ENCODE measurements at regions not wholly inside any gene's neighbourhood (a gene's known extent, or its start where the extent isn't known, plus 50 kb on each side); places are given as distances from the start of the nearest gene placed in this dataset.

DNA sequence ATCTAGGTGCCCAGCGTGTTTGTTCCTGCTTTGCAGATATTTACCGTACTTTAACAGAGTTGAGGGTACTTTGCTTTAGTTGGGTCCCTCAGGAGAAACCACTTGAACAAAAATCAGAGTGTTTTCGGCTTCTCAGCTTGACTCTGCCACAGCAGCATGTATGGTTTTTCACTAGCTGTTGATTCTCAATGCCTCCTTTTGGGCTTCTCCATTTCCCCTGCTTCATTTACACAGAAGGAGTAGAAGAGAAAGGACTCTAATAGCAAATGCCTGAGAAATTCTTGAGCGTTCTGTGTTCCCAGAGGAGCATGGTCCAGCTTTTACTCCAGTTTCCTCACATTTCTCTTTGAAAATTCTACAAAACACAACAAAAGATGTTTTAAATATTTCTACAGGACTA, 252.1 kb upstream of the CCDC179 start:
- TF ChIP-seq, protein P1, sequence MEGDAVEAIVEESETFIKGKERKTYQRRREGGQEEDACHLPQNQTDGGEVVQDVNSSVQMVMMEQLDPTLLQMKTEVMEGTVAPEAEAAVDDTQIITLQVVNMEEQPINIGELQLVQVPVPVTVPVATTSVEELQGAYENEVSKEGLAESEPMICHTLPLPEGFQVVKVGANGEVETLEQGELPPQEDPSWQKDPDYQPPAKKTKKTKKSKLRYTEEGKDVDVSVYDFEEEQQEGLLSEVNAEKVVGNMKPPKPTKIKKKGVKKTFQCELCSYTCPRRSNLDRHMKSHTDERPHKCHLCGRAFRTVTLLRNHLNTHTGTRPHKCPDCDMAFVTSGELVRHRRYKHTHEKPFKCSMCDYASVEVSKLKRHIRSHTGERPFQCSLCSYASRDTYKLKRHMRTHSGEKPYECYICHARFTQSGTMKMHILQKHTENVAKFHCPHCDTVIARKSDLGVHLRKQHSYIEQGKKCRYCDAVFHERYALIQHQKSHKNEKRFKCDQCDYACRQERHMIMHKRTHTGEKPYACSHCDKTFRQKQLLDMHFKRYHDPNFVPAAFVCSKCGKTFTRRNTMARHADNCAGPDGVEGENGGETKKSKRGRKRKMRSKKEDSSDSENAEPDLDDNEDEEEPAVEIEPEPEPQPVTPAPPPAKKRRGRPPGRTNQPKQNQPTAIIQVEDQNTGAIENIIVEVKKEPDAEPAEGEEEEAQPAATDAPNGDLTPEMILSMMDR (IDR thresholded peaks at IDR 0.05; ENCODE audit: low read length), result no peak
- TF ChIP-seq EZH2 (optimal IDR thresholded peaks at IDR 0.05; ENCODE audit: low read depth, low read length), result no peak

Data from MM.1S (cell line).